ENCODE measurements at regions not wholly inside any gene's neighbourhood (a gene's known extent, or its start where the extent isn't known, plus 50 kb on each side); places are given as distances from the start of the nearest gene placed in this dataset.

DNA sequence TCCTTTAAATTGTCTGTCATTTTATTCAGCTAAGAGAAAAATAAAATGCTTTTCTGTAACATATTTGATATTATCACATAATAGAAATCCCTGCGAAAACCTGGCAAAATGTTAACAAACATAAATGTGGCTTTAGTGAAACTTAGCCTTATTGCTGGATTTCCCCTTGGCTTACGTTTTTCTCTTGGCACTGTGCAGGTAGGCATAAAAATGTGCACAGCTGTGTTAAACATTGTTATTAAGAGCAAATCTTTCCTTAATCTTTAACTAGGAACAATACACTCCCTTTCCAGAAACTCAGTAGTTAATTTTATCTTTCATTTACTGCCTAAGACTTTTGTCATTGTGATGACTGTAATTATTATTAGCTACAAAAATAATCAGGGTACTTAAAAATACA, 202.4 kb upstream of the GNPDA2 start:
- TF ChIP-seq EZH2 (IDR thresholded peaks at IDR 0.05; ENCODE audit: low read length, missing control alignments): no peak
- TF ChIP-seq, protein P1, sequence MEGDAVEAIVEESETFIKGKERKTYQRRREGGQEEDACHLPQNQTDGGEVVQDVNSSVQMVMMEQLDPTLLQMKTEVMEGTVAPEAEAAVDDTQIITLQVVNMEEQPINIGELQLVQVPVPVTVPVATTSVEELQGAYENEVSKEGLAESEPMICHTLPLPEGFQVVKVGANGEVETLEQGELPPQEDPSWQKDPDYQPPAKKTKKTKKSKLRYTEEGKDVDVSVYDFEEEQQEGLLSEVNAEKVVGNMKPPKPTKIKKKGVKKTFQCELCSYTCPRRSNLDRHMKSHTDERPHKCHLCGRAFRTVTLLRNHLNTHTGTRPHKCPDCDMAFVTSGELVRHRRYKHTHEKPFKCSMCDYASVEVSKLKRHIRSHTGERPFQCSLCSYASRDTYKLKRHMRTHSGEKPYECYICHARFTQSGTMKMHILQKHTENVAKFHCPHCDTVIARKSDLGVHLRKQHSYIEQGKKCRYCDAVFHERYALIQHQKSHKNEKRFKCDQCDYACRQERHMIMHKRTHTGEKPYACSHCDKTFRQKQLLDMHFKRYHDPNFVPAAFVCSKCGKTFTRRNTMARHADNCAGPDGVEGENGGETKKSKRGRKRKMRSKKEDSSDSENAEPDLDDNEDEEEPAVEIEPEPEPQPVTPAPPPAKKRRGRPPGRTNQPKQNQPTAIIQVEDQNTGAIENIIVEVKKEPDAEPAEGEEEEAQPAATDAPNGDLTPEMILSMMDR (conservative IDR thresholded peaks at IDR 0.05 in 1 of 2, IDR thresholded peaks at IDR 0.05 in 1 of 2; ENCODE audit: low read depth in 1 of 2, low read length in 2 of 2): no peak

Measured in fibroblast of lung (primary cell).